ENCODE measurements at regions not wholly inside any gene's neighbourhood (a gene's known extent, or its start where the extent isn't known, plus 50 kb on each side); places are given as distances from the start of the nearest gene placed in this dataset.

- Histone ChIP-seq H3K9me3 (ENCODE audit: control extremely low read depth in 1 of 3, control insufficient read depth in 2 of 3, insufficient read depth in 1 of 3, low read length in 2 of 3) (no peaks in the 10 kb centered on the region), H3K79me2 (ENCODE audit: control insufficient read depth, insufficient read depth, low read length) (no peaks in the 10 kb centered on the region), H3K36me3 (replicated peaks in 1 of 2; ENCODE audit: control extremely low read depth in 1 of 2, control insufficient read depth in 1 of 2, extremely low read depth in 1 of 2, insufficient read depth in 2 of 2, low read length in 1 of 2) (no peaks in the 10 kb centered on the region), H3K27me3 (replicated peaks in 1 of 4; ENCODE audit: control extremely low read depth in 1 of 4, control insufficient read depth in 3 of 4, insufficient read depth in 4 of 4, low read length in 3 of 4) (no peaks in the 10 kb centered on the region), H3K4me1 (ENCODE audit: control insufficient read depth in 2 of 2, insufficient read depth in 2 of 2, low read length in 2 of 2) (no peaks in the 10 kb centered on the region), H3K4me2 (replicated peaks; ENCODE audit: low read depth, low read length, poor library complexity, severe bottlenecking) (no peak overlapping the region), H3K9ac (ENCODE audit: low read length) (no peak overlapping the region), H3K4me3 (ENCODE audit: control extremely low read depth in 1 of 5, extremely low read depth in 1 of 5, insufficient read depth in 1 of 5, low read depth in 2 of 5, low read length in 4 of 5) (no peak overlapping the region), H4K20me1 (ENCODE audit: control insufficient read depth, insufficient read depth, low read length, poor library complexity, severe bottlenecking) (no peaks in the 10 kb centered on the region), H2AFZ (ENCODE audit: insufficient read depth, low read depth, low read length, poor library complexity, severe bottlenecking) (no peak overlapping the region), H3K27ac (ENCODE audit: low read length in 2 of 2) (no peak overlapping the region)
- no CpG with 5 or more reads among the region's 2 CpGs for WGBS (ENCODE audit: insufficient coverage)
- ChIA-PET POLR2A (no interaction called here), CTCF (no interaction called here)
- H3K27ac Mint-ChIP-seq, result no peak overlapping the region
- TF ChIP-seq EZH2 (IDR thresholded peaks at IDR 0.05; ENCODE audit: borderline replicate concordance, insufficient read depth, low read depth, low read length, poor library complexity, severe bottlenecking), result no peak
- TF ChIP-seq, protein P1, sequence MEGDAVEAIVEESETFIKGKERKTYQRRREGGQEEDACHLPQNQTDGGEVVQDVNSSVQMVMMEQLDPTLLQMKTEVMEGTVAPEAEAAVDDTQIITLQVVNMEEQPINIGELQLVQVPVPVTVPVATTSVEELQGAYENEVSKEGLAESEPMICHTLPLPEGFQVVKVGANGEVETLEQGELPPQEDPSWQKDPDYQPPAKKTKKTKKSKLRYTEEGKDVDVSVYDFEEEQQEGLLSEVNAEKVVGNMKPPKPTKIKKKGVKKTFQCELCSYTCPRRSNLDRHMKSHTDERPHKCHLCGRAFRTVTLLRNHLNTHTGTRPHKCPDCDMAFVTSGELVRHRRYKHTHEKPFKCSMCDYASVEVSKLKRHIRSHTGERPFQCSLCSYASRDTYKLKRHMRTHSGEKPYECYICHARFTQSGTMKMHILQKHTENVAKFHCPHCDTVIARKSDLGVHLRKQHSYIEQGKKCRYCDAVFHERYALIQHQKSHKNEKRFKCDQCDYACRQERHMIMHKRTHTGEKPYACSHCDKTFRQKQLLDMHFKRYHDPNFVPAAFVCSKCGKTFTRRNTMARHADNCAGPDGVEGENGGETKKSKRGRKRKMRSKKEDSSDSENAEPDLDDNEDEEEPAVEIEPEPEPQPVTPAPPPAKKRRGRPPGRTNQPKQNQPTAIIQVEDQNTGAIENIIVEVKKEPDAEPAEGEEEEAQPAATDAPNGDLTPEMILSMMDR (IDR thresholded peaks at IDR 0.05), result no peak
- intact Hi-C loops (cut with micrococcal nuclease), result no loop called here
- no peak for ATAC-seq (ENCODE audit: low read depth)
- no peaks in the 10 kb centered on the region for H3K9me3 Mint-ChIP-seq (ENCODE audit: insufficient read depth)
- H3K27me3 Mint-ChIP-seq, result no peaks in the 10 kb centered on the region
- no peak for DNase-seq
- H3K4me3 Mint-ChIP-seq, result no peak overlapping the region
- H3K4me1 Mint-ChIP-seq, result no peaks in the 10 kb centered on the region
Observed at GRCh38 chr5:164187785-164188184, 682.4 kb downstream of the MAT2B start.

GRCh38 chr5:164188733-164189148 lies 683.3 kb downstream of the MAT2B start:
- no peaks in the 10 kb centered on the region for H3K4me1 ChIP-seq (ENCODE audit: control insufficient read depth in 2 of 2, insufficient read depth in 2 of 2, low read length in 2 of 2)
- DNase-seq (no peak), ATAC-seq (ENCODE audit: low read depth) (no peak)
- no peak overlapping the region for H2AFZ ChIP-seq (ENCODE audit: insufficient read depth, low read depth, low read length, poor library complexity, severe bottlenecking)
- no peaks in the 10 kb centered on the region for H4K20me1 ChIP-seq (ENCODE audit: control insufficient read depth, insufficient read depth, low read length, poor library complexity, severe bottlenecking)
- Mint-ChIP-seq H3K27ac (no peak overlapping the region), H3K4me3 (no peak overlapping the region), H3K9me3 (ENCODE audit: insufficient read depth) (no peaks in the 10 kb centered on the region), H3K27me3 (no peaks in the 10 kb centered on the region), H3K4me1 (no peaks in the 10 kb centered on the region)
- H3K4me2 ChIP-seq (replicated peaks; ENCODE audit: low read depth, low read length, poor library complexity, severe bottlenecking), result no peak overlapping the region
- H3K36me3 ChIP-seq (replicated peaks in 1 of 2; ENCODE audit: control extremely low read depth in 1 of 2, control insufficient read depth in 1 of 2, extremely low read depth in 1 of 2, insufficient read depth in 2 of 2, low read length in 1 of 2), result no peaks in the 10 kb centered on the region
- H3K79me2 ChIP-seq (ENCODE audit: control insufficient read depth, insufficient read depth, low read length), result no peaks in the 10 kb centered on the region
- 100% methylated on average over 1 of the region's 4 CpGs for WGBS (ENCODE audit: insufficient coverage)
- no peak overlapping the region for H3K4me3 ChIP-seq (ENCODE audit: control extremely low read depth in 1 of 5, extremely low read depth in 1 of 5, insufficient read depth in 1 of 5, low read depth in 2 of 5, low read length in 4 of 5)
- no peaks in the 10 kb centered on the region for H3K9me3 ChIP-seq (ENCODE audit: control extremely low read depth in 1 of 3, control insufficient read depth in 2 of 3, insufficient read depth in 1 of 3, low read length in 2 of 3)
- TF ChIP-seq, protein P1 (IDR thresholded peaks at IDR 0.05), result no peak
- no peak for TF ChIP-seq EZH2 (IDR thresholded peaks at IDR 0.05; ENCODE audit: borderline replicate concordance, insufficient read depth, low read depth, low read length, poor library complexity, severe bottlenecking)
- CTCF ChIA-PET, result no interaction called here
- no peak overlapping the region for H3K9ac ChIP-seq (ENCODE audit: low read length)
- intact Hi-C loops (cut with micrococcal nuclease), result no loop called here
- no peak overlapping the region for H3K27ac ChIP-seq (ENCODE audit: low read length in 2 of 2)
- POLR2A ChIA-PET, result no interaction called here
- H3K27me3 ChIP-seq (replicated peaks in 1 of 4; ENCODE audit: control extremely low read depth in 1 of 4, control insufficient read depth in 3 of 4, insufficient read depth in 4 of 4, low read length in 3 of 4), result no peaks in the 10 kb centered on the region
